OCI-LY3 (cell line): ENCODE measurements at regions not wholly inside any gene's neighbourhood (a gene's known extent, or its start where the extent isn't known, plus 50 kb on each side); places are given as distances from the start of the nearest gene placed in this dataset.

Experiments used
- CTCF ChIP-seq: fragments of 200-600, 300-600 bp; sonication (generic); IDR thresholded peaks from 2 replicates; pipeline ENCODE4 v1.5.1; 2014; ENCODE audit warnings: antibody characterized with exemption, low read length, low read depth
- EZH2phosphoT487 ChIP-seq: fragments of 200-600 bp; shearing (Covaris generic); IDR thresholded peaks from 2 replicates; pipeline ENCODE4 v1.6.1; 2018; ENCODE audit warnings: antibody characterized with exemption, mixed run types, low read depth

GRCh38 chr2:208983486-208983885 is 440.4 kb upstream of the MAP2 start:
- TF ChIP-seq CTCF (no peak), EZH2phosphoT487 (no peak)
